ENCODE measurements at regions not wholly inside any gene's neighbourhood (a gene's known extent, or its start where the extent isn't known, plus 50 kb on each side); places are given as distances from the start of the nearest gene placed in this dataset.
"Not testable (repeated sequence)": the region's sequence is repeated elsewhere in the genome, so short reads cannot be mapped to it uniquely, and the experiment has no call there.

DNA sequence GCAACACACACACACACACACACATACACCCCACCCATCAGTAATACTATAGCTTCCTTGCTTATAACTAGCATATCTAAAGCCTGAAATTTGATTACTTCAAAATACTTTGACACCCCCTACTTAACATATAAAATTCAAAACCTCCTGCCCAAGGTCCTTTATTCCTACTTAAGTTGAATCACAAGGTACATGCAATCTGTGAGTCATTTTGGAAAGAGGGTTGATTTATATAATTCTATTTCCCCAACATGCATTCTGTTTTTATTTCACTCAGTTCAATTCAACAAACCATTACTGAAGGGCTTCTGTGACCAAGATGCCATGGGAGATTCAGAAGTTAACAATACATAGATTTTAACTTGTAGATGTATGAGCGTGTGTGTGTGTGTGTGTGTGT lies 420.7 kb downstream of the METTL4 start:
- H3K4me1 ChIP-seq, result no peaks in the 10 kb centered on the region
- TF ChIP-seq POLR2AphosphoS5 (IDR thresholded peaks at IDR 0.05) (no peak), POLR2A (IDR thresholded peaks at IDR 0.05) (no peak)
- TF ChIP-seq, protein P1, sequence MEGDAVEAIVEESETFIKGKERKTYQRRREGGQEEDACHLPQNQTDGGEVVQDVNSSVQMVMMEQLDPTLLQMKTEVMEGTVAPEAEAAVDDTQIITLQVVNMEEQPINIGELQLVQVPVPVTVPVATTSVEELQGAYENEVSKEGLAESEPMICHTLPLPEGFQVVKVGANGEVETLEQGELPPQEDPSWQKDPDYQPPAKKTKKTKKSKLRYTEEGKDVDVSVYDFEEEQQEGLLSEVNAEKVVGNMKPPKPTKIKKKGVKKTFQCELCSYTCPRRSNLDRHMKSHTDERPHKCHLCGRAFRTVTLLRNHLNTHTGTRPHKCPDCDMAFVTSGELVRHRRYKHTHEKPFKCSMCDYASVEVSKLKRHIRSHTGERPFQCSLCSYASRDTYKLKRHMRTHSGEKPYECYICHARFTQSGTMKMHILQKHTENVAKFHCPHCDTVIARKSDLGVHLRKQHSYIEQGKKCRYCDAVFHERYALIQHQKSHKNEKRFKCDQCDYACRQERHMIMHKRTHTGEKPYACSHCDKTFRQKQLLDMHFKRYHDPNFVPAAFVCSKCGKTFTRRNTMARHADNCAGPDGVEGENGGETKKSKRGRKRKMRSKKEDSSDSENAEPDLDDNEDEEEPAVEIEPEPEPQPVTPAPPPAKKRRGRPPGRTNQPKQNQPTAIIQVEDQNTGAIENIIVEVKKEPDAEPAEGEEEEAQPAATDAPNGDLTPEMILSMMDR (IDR thresholded peaks at IDR 0.05), result no peak
- no peak overlapping the region for H3K27ac ChIP-seq
- DNase-seq (ENCODE audit: low spot score in 2 of 2), result no peak
- intact Hi-C loops (cut with DNase I; ENCODE audit: low total_unique reads), result no loop called here
- no peaks in the 10 kb centered on the region for H3K36me3 ChIP-seq
- H3K4me3 ChIP-seq, result no peak overlapping the region
- H3K9me3 ChIP-seq, result no peaks in the 10 kb centered on the region
- no peaks in the 10 kb centered on the region for H3K27me3 ChIP-seq

DNA sequence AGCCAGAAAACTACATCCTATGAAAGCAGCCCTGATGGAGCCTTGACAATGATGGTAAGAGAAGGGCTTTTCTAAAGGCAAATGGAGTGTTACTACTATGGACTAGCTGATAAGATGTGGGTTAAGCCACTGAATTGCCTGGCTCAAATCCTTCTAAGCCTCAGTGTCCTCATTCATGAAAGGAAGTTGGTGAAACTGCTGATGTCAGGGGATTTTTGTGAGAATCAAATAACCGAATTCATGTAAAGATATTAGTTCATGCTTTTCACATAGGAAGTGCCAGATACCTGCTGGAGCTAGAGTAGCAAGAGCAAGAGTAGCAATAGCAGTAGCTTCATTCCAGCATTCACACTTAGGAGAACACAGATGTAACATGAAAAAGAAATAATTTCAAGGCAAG lies 417.0 kb downstream of the METTL4 start:
- Histone ChIP-seq H3K9me3 (no peaks in the 10 kb centered on the region), H3K27ac (no peak overlapping the region), H3K27me3 (no peaks in the 10 kb centered on the region), H3K36me3 (no peaks in the 10 kb centered on the region), H3K4me1 (no peaks in the 10 kb centered on the region), H3K4me3 (no peak overlapping the region)
- intact Hi-C loops (cut with DNase I; ENCODE audit: low total_unique reads), result no loop called here
- no peak for TF ChIP-seq POLR2AphosphoS5 (IDR thresholded peaks at IDR 0.05)
- no peak for TF ChIP-seq POLR2A (IDR thresholded peaks at IDR 0.05)
- TF ChIP-seq, protein P1 (IDR thresholded peaks at IDR 0.05), result no peak
- no peak for DNase-seq (ENCODE audit: low spot score in 2 of 2)

DNA sequence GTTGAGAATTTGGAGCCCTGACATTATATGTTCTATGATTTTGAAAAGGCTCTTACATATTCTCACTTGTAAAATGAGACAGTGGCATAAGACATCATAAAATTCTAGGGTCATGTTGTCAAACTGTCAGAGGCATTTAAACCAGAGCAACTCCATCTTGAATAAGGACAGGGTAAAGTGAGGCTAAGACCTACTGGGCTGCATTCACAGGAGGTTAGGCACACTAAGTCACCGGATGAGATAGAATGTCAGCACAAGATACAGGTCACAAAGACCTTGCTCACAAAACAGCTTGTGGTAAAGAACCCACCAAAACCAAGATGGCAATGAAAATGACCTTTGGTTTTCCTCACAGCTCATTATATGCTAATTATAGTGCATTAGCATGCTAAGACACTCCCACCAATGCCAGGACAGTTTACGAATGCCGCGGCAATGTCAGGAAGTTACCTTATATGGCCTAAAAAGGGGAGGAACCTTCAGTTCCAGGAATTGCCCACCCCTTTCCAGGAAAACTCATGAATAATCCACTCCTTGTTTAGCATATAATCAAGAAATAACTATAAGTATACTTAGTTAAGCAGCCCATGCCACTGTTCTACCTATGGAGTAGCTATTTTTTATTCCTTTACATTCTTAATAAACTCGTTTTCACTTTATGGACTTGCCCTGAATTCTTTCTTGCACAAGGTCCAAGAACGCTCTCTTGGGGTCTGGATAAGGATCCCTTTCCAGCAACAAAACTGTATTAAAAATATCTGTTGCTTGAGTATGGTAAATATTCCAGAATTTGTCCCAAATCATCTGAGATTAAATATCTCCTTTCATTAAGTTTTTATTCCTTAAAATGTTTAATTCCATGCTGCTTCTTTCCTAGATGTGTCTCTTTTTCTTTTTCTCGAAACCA lies 406.4 kb downstream of the METTL4 start:
- DNase-seq (ENCODE audit: low spot score in 2 of 2), result no peak
- TF ChIP-seq POLR2A (IDR thresholded peaks at IDR 0.05) (no peak), POLR2AphosphoS5 (IDR thresholded peaks at IDR 0.05) (no peak)
- TF ChIP-seq, protein P1 (IDR thresholded peaks at IDR 0.05), result no peak
- intact Hi-C loops (cut with DNase I; ENCODE audit: low total_unique reads), result no loop called here

DNA sequence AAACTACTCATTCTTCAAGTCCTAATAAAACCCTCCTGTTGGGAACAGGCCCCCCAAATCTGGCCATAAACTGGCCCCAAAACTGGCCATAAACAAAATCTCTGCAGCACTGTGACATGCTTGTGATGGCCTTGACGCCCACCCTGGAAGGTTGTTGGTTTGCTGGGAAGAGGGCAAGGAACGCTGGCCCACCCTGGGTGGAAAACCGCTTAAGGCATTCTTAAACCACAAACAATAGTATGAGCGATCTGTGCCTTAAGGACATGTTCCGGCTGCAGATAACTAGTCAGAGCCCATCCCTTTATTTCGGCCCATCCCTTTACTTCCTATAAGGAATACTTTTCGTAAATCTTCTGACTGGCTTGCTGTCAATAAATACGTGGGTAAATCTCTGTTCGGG lies 404.4 kb downstream of the METTL4 start:
- H3K9me3 ChIP-seq; H3K4me3 ChIP-seq; DNase-seq (ENCODE audit: low spot score in 2 of 2); H3K36me3 ChIP-seq; H3K4me1 ChIP-seq; intact Hi-C loops (cut with DNase I; ENCODE audit: low total_unique reads); H3K27me3 ChIP-seq; H3K27ac ChIP-seq: not testable (repeated sequence)

More for the DNA sequence above, 406.4 kb downstream of the METTL4 start:
- Histone ChIP-seq H3K4me1 (no peaks in the 10 kb centered on the region), H3K36me3 (no peaks in the 10 kb centered on the region), H3K27me3 (no peaks in the 10 kb centered on the region), H3K4me3 (no peak overlapping the region), H3K27ac (no peak overlapping the region), H3K9me3 (no peaks in the 10 kb centered on the region)

DNA sequence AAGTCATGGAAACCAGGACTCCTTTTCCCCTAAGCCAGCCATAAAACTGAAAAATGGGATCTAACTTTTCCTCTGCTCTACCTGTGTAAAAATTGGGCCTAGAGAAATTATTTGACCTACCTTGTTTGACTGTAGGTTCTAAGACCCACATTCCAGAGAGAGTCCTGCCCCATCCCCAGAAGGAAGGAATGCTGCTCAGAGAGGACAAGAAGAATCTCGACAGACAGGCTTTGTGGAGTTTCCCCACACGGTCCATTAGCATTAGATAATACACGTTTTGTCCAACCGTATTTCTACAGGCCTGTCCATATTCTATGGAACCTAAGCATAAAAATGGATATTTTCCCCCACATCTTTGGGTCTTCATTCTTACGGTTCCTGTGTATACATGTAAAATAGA lies 403.3 kb downstream of the METTL4 start:
- Histone ChIP-seq H3K27ac (no peak overlapping the region), H3K27me3 (no peaks in the 10 kb centered on the region), H3K9me3 (no peaks in the 10 kb centered on the region), H3K36me3 (no peaks in the 10 kb centered on the region), H3K4me1 (no peaks in the 10 kb centered on the region), H3K4me3 (no peak overlapping the region)
- intact Hi-C loops (cut with DNase I; ENCODE audit: low total_unique reads), result no loop called here
- TF ChIP-seq, protein P1 (IDR thresholded peaks at IDR 0.05), result no peak
- no peak for TF ChIP-seq POLR2A (IDR thresholded peaks at IDR 0.05)
- TF ChIP-seq POLR2AphosphoS5 (IDR thresholded peaks at IDR 0.05), result no peak
- DNase-seq (ENCODE audit: low spot score in 2 of 2), result no peak

Measured in breast epithelium (tissue), 4 donors.